CD1c-positive myeloid dendritic cell (primary cell): ENCODE measurements at regions not wholly inside any gene's neighbourhood (a gene's known extent, or its start where the extent isn't known, plus 50 kb on each side); places are given as distances from the start of the nearest gene placed in this dataset.

Experiments used
- DNase-seq: peaks from one replicate; pipeline ENCODE4 v3.0.0-alpha.2; 2016; ENCODE audit errors: extremely low spot score

GRCh38 chr20:48276021-48276342 lies 490.7 kb upstream of the SULF2 start:
- no peak for DNase-seq

- DNase-seq = no peak
Measured at GRCh38 chr20:48275286-48276020, 490.2 kb upstream of the SULF2 start.

GRCh38 chr20:48273843-48274242 lies 488.6 kb upstream of the SULF2 start:
- DNase-seq = no peak

- no peak for DNase-seq
Measured at GRCh38 chr20:48270885-48271284, 485.6 kb upstream of the SULF2 start.

- no peak for DNase-seq
Measured at GRCh38 chr20:48267860-48268633, 482.8 kb upstream of the SULF2 start.

GRCh38 chr20:48266571-48266970 lies 481.3 kb upstream of the SULF2 start:
- no peak for DNase-seq

GRCh38 chr20:48265791-48266190 lies 480.5 kb upstream of the SULF2 start:
- DNase-seq = no peak

- DNase-seq = no peak
Measured at GRCh38 chr20:48262955-48263354, 477.7 kb upstream of the SULF2 start.

- DNase-seq = no peak
Measured at GRCh38 chr20:48262466-48262865, 477.2 kb upstream of the SULF2 start.

GRCh38 chr20:48261398-48261910 lies 476.2 kb upstream of the SULF2 start:
- no peak for DNase-seq

GRCh38 chr20:48260129-48260756 lies 475.0 kb upstream of the SULF2 start:
- DNase-seq = no peak

GRCh38 chr20:48259456-48259855 lies 474.2 kb upstream of the SULF2 start:
- no peak for DNase-seq

GRCh38 chr20:48257833-48258232 lies 472.6 kb upstream of the SULF2 start:
- no peak for DNase-seq

GRCh38 chr20:48247961-48248360 lies 462.7 kb upstream of the SULF2 start:
- DNase-seq = no peak

GRCh38 chr20:48246061-48246790 lies 460.9 kb upstream of the SULF2 start:
- DNase-seq = no peak

- DNase-seq = no peak
Measured at GRCh38 chr20:48242623-48243022, 457.3 kb upstream of the SULF2 start.

- no peak for DNase-seq
Measured at GRCh38 chr20:48241482-48241881, 456.2 kb upstream of the SULF2 start.

- no peak for DNase-seq
Measured at GRCh38 chr20:48238781-48239180, 453.5 kb upstream of the SULF2 start.

GRCh38 chr20:48238326-48238725 lies 453.0 kb upstream of the SULF2 start:
- DNase-seq = no peak

GRCh38 chr20:48236000-48236970 lies 451.0 kb upstream of the SULF2 start:
- no peak for DNase-seq

- DNase-seq = no peak
Measured at GRCh38 chr20:48234951-48235350, 449.7 kb upstream of the SULF2 start.
